Vagina (tissue), 2 donors: ENCODE measurements at regions not wholly inside any gene's neighbourhood (a gene's known extent, or its start where the extent isn't known, plus 50 kb on each side); places are given as distances from the start of the nearest gene placed in this dataset.

Experiments used
- POLR2A ChIP-seq, 2 donors: fragments of 450-650 bp; IDR thresholded peaks; one replicate each; pipeline ENCODE4 v1.6.1; 2017; ENCODE audit warnings: antibody characterized with exemption in 2 of 2, mild to moderate bottlenecking in 2 of 2, moderate library complexity in 2 of 2
- TF ChIP-seq, protein P1 (sequence below), 3 experiments: fragments of 450-650 bp in 2 of 3; fragments of 200-600 bp in 1 of 3; sonication (generic) in 1 of 3; IDR thresholded peaks; one replicate each; pipeline ENCODE4 v1.5.1; 2017 to 2019; ENCODE audit warnings: antibody characterized with exemption in 3 of 3, mild to moderate bottlenecking in 2 of 3, moderate library complexity in 2 of 3

DNA sequence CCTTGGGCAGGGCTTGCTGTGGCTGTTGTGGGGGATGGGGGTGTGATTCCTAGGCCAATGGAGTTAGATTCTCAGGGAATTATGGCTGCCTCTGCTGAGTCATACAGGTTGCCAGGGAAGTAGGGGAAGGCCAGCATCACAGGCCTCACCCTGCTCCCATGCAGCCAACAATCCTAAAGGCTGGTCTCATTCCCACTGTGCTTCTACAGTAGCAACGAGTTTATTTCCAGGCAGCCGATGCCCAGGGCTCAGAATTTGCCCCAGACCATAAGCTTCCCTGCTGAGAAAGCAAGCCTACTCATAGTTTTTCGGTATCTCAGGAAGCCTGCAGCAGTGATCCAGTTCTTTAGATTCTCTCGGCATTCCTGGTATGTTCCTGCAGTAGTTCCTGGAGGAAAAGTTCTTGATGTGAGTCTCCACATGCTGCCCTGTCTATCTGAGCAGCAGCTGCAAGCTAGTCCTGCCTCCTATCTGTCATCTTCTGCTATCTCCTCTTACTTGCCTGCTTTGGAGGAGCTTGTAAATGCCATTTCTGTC, 59.3 kb upstream of the SELENOP start:
- TF ChIP-seq, protein P1, sequence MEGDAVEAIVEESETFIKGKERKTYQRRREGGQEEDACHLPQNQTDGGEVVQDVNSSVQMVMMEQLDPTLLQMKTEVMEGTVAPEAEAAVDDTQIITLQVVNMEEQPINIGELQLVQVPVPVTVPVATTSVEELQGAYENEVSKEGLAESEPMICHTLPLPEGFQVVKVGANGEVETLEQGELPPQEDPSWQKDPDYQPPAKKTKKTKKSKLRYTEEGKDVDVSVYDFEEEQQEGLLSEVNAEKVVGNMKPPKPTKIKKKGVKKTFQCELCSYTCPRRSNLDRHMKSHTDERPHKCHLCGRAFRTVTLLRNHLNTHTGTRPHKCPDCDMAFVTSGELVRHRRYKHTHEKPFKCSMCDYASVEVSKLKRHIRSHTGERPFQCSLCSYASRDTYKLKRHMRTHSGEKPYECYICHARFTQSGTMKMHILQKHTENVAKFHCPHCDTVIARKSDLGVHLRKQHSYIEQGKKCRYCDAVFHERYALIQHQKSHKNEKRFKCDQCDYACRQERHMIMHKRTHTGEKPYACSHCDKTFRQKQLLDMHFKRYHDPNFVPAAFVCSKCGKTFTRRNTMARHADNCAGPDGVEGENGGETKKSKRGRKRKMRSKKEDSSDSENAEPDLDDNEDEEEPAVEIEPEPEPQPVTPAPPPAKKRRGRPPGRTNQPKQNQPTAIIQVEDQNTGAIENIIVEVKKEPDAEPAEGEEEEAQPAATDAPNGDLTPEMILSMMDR (IDR thresholded peaks at IDR 0.05): no peak
- no peak for TF ChIP-seq POLR2A (IDR thresholded peaks at IDR 0.05)
